ENCODE measurements at regions not wholly inside any gene's neighbourhood (a gene's known extent, or its start where the extent isn't known, plus 50 kb on each side); places are given as distances from the start of the nearest gene placed in this dataset.
"Not testable (repeated sequence)": the region's sequence is repeated elsewhere in the genome, so short reads cannot be mapped to it uniquely, and the experiment has no call there.

GRCh38 chr1:70736518-70736917 lies 311.1 kb downstream of the PTGER3 start:
- not testable (repeated sequence) for TF ChIP-seq CTCF, POLR2AphosphoS5, EP300, POLR2A (IDR thresholded peaks at IDR 0.05)

Measured in sigmoid colon (tissue), 4 donors.